C4-2B (cell line): ENCODE measurements at regions not wholly inside any gene's neighbourhood (a gene's known extent, or its start where the extent isn't known, plus 50 kb on each side); places are given as distances from the start of the nearest gene placed in this dataset.

Source experiments
- H3K27ac ChIP-seq: fragments of 450-650 bp; 2 replicates; pipeline ENCODE4 v1.5.1; 2017
- CTCF ChIP-seq: fragments of 450-650 bp; conservative IDR thresholded peaks from 2 replicates; pipeline ENCODE4 v1.5.1; 2017; ENCODE audit warnings: mild to moderate bottlenecking
- ZFX ChIP-seq: fragments of 450-650 bp; IDR thresholded peaks from 2 replicates; pipeline ENCODE4 v1.6.1; 2017

- TF ChIP-seq CTCF, result no peak
- TF ChIP-seq ZFX, result no peak
- H3K27ac ChIP-seq, result no peak overlapping the region
Observed at GRCh38 chr22:34931026-34931425, 134.9 kb upstream of the ISX start.

- no peak overlapping the region for H3K27ac ChIP-seq
- TF ChIP-seq ZFX, result no peak
- TF ChIP-seq CTCF, result no peak
Observed at GRCh38 chr22:34934261-34934660, 131.7 kb upstream of the ISX start.

GRCh38 chr22:34943830-34944229 is 122.1 kb upstream of the ISX start:
- peak; percentile 39 for TF ChIP-seq CTCF
- no peak for TF ChIP-seq ZFX
- H3K27ac ChIP-seq, result no peak overlapping the region

GRCh38 chr22:34946339-34946985 is 119.5 kb upstream of the ISX start:
- H3K27ac ChIP-seq, result no peak overlapping the region
- TF ChIP-seq ZFX (no peak), CTCF (no peak)

- TF ChIP-seq CTCF (no peak), ZFX (no peak)
- no peak overlapping the region for H3K27ac ChIP-seq
Observed at GRCh38 chr22:34950489-34950888, 115.5 kb upstream of the ISX start.

GRCh38 chr22:34951212-34951611 is 114.7 kb upstream of the ISX start:
- TF ChIP-seq ZFX (no peak), CTCF (no peak; the same call in 1 of the 2 replicates)
- H3K27ac ChIP-seq, result no peak overlapping the region

GRCh38 chr22:34960005-34960404 is 106.0 kb upstream of the ISX start:
- no peak overlapping the region for H3K27ac ChIP-seq
- no peak for TF ChIP-seq CTCF
- TF ChIP-seq ZFX, result no peak
